Gastrocnemius medialis (tissue), 4 donors: ENCODE measurements at regions not wholly inside any gene's neighbourhood (a gene's known extent, or its start where the extent isn't known, plus 50 kb on each side); places are given as distances from the start of the nearest gene placed in this dataset.

Experiments
- POLR2A ChIP-seq, 2 donors: fragments of 450-650 bp; IDR thresholded peaks; one replicate each; pipeline ENCODE4 v1.6.1; 2017; ENCODE audit warnings: antibody characterized with exemption in 2 of 2, mild to moderate bottlenecking in 2 of 2, moderate library complexity in 2 of 2
- TF ChIP-seq, protein P1 (sequence below), 5 experiments: fragments of 450-650 bp in 3 of 5; fragments of 200-600 bp in 2 of 5; sonication (generic) in 2 of 5; IDR thresholded peaks in 4 of 5; conservative IDR thresholded peaks in 1 of 5; 1 replicate in 4 of 5; 2 replicates in 1 of 5; pipeline ENCODE4 v1.5.1; 2016 to 2019; ENCODE audit warnings: antibody characterized with exemption in 5 of 5, mild to moderate bottlenecking in 3 of 5, moderate library complexity in 3 of 5

DNA sequence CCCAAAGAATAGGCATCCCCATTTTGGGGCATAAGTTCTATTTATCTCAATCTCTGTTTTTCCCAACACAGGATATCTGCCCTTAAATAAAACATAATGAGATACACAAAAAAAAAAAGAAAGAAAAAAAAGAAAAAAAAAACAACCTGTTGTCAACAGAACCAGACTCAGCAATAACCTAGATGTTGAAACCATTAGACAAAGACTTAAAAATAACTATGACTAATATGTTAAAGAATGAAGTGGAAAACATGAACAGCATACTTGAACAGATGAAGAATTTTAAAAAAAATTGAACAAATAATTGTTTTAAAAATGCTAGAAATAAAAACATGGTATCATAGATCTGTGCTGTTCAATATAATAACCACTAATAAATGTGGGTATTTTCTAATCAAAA is 93.4 kb upstream of the RXFP1 start:
- TF ChIP-seq POLR2A (IDR thresholded peaks at IDR 0.05) = no peak
- TF ChIP-seq, protein P1, sequence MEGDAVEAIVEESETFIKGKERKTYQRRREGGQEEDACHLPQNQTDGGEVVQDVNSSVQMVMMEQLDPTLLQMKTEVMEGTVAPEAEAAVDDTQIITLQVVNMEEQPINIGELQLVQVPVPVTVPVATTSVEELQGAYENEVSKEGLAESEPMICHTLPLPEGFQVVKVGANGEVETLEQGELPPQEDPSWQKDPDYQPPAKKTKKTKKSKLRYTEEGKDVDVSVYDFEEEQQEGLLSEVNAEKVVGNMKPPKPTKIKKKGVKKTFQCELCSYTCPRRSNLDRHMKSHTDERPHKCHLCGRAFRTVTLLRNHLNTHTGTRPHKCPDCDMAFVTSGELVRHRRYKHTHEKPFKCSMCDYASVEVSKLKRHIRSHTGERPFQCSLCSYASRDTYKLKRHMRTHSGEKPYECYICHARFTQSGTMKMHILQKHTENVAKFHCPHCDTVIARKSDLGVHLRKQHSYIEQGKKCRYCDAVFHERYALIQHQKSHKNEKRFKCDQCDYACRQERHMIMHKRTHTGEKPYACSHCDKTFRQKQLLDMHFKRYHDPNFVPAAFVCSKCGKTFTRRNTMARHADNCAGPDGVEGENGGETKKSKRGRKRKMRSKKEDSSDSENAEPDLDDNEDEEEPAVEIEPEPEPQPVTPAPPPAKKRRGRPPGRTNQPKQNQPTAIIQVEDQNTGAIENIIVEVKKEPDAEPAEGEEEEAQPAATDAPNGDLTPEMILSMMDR (IDR thresholded peaks at IDR 0.05 in 4 of 5, conservative IDR thresholded peaks at IDR 0.05 in 1 of 5) = no peak
